ENCODE measurements at regions not wholly inside any gene's neighbourhood (a gene's known extent, or its start where the extent isn't known, plus 50 kb on each side); places are given as distances from the start of the nearest gene placed in this dataset.
A peak's percentile ranks its signal among the peaks of the same experiment; 100 is the strongest.

- FAIRE-seq (no peak), DNase-seq (ENCODE audit: low read depth) (no peak)
- Histone ChIP-seq H3K4me3 (ENCODE audit: low read depth, low read length) (no peak overlapping the region), H3K27me3 (ENCODE audit: control insufficient read depth, insufficient read depth, low read length) (no peaks in the 10 kb centered on the region), H3K36me3 (ENCODE audit: control insufficient read depth, insufficient read depth, low read length) (no peaks in the 10 kb centered on the region)
- no peak for TF ChIP-seq CTCF (IDR thresholded peaks at IDR 0.05; ENCODE audit: insufficient read depth, low read length, severe bottlenecking)
These were observed 1150.8 kb downstream of the SI start for GRCh38 chr3:163927521-163927920.

- no peak for TF ChIP-seq CTCF (IDR thresholded peaks at IDR 0.05; ENCODE audit: insufficient read depth, low read length, severe bottlenecking)
- DNase-seq (ENCODE audit: low read depth) (no peak), FAIRE-seq (no peak)
- Histone ChIP-seq H3K27me3 (ENCODE audit: control insufficient read depth, insufficient read depth, low read length) (no peaks in the 10 kb centered on the region), H3K4me3 (ENCODE audit: low read depth, low read length) (no peak overlapping the region), H3K36me3 (ENCODE audit: control insufficient read depth, insufficient read depth, low read length) (no peaks in the 10 kb centered on the region)
These were observed 1153.7 kb downstream of the SI start for GRCh38 chr3:163924600-163924999.

GRCh38 chr3:163919154-163919553 is 1159.1 kb downstream of the SI start:
- Histone ChIP-seq H3K36me3 (ENCODE audit: control insufficient read depth, insufficient read depth, low read length) (no peaks in the 10 kb centered on the region), H3K4me3 (ENCODE audit: low read depth, low read length) (no peak overlapping the region), H3K27me3 (ENCODE audit: control insufficient read depth, insufficient read depth, low read length) (no peaks in the 10 kb centered on the region)
- DNase-seq (ENCODE audit: low read depth) (peak; percentile 10), FAIRE-seq (no peak)
- no peak for TF ChIP-seq CTCF (IDR thresholded peaks at IDR 0.05; ENCODE audit: insufficient read depth, low read length, severe bottlenecking)

GRCh38 chr3:163916596-163917560 is 1161.4 kb downstream of the SI start:
- DNase-seq (ENCODE audit: low read depth) (no peak), FAIRE-seq (peak; percentile 70)
- Histone ChIP-seq H3K4me3 (ENCODE audit: low read depth, low read length) (no peak overlapping the region), H3K27me3 (ENCODE audit: control insufficient read depth, insufficient read depth, low read length) (no peaks in the 10 kb centered on the region), H3K36me3 (ENCODE audit: control insufficient read depth, insufficient read depth, low read length) (no peaks in the 10 kb centered on the region)
- no peak for TF ChIP-seq CTCF (IDR thresholded peaks at IDR 0.05; ENCODE audit: insufficient read depth, low read length, severe bottlenecking)

GRCh38 chr3:163915280-163915679 is 1163.0 kb downstream of the SI start:
- no peak for DNase-seq (ENCODE audit: low read depth)
- no peak for TF ChIP-seq CTCF (IDR thresholded peaks at IDR 0.05; ENCODE audit: insufficient read depth, low read length, severe bottlenecking)
- H3K27me3 ChIP-seq (ENCODE audit: control insufficient read depth, insufficient read depth, low read length) = no peaks in the 10 kb centered on the region
- H3K36me3 ChIP-seq (ENCODE audit: control insufficient read depth, insufficient read depth, low read length) = no peaks in the 10 kb centered on the region
- FAIRE-seq = no peak
- no peak overlapping the region for H3K4me3 ChIP-seq (ENCODE audit: low read depth, low read length)
